GM12878 (cell line): ENCODE measurements at regions not wholly inside any gene's neighbourhood (a gene's known extent, or its start where the extent isn't known, plus 50 kb on each side); places are given as distances from the start of the nearest gene placed in this dataset.

Experiments
- ATAC-seq: fragments of 200-7000 bp; cut with Tn5 transposase; 3 replicates; pipeline ENCODE4 v1.9.1; 2020; ENCODE audit warnings: mild to moderate bottlenecking, moderate library complexity
- BruUV-seq: library from RNA; stranded (reverse); fragments of 400-500 nt; replicated peaks from 2 replicates; lab custom pipeline; 2021; lab: Mats Ljungman, UMichigan
- CTCF ChIA-PET: fragments of 300-600 bp; sonication (Branson Sonifier 250); formaldehyde crosslinking; extraction: SDS; loops from one replicate; lab custom pipeline; 2021; ENCODE audit warnings: inconsistent platforms; lab: Yijun Ruan, JAX
- POLR2A ChIA-PET: fragments of 350-600 bp; formaldehyde crosslinking; extraction: SDS; loops from one replicate; lab custom pipeline; 2021; ENCODE audit warnings: inconsistent platforms; lab: Charles Lee
- RAD21 ChIA-PET: fragments of 300-600 bp; sonication (Branson Sonifier 250); formaldehyde crosslinking; loops from one replicate; lab custom pipeline; 2023; ENCODE audit warnings: antibody characterized with exemption; ENCODE audit not compliant: unreplicated experiment; lab: Charles Lee
- SMC1A ChIA-PET: fragments of 300-600 bp; sonication (Branson Sonifier 250); formaldehyde crosslinking; loops from one replicate; lab custom pipeline; 2023; ENCODE audit not compliant: unreplicated experiment, uncharacterized antibody; lab: Charles Lee
- DNase-seq: peaks from one replicate; pipeline ENCODE4 v3.0.0-alpha.2; 2011; ENCODE audit warnings: low read depth, low spot score
- FAIRE-seq: peaks from 3 replicates; lab custom pipeline; 2011; peaks lifted over from hg19 to GRCh38; lab: Jason Lieb, UNC
- H2AFZ ChIP-seq: 2 replicates; pipeline ENCODE4 v1.6.0; 2011; ENCODE audit warnings: low read depth, low read length, control low read depth; ENCODE audit not compliant: control insufficient read depth
- H3K27ac ChIP-seq: 2 replicates; pipeline ENCODE4 v1.5.1; 2011; ENCODE audit warnings: control low read depth; ENCODE audit not compliant: control insufficient read depth, insufficient read depth
- H3K27me3 ChIP-seq, 2 experiments: replicated peaks in 1 of 2; 2 replicates each; pipeline versions ENCODE4 v1.6.0 to v1.6.1; 2011; ENCODE audit warnings: low read length in 1 of 2; ENCODE audit not compliant: control insufficient read depth in 2 of 2, insufficient read depth in 2 of 2
- H3K36me3 ChIP-seq, 2 experiments: 2 replicates each; pipeline ENCODE4 v1.5.1; 2011; ENCODE audit warnings: low read length in 1 of 2; ENCODE audit not compliant: control insufficient read depth in 2 of 2, insufficient read depth in 2 of 2
- H3K4me1 ChIP-seq: 2 replicates; pipeline ENCODE4 v1.6.1; 2011; ENCODE audit warnings: mild to moderate bottlenecking, low read length, moderate library complexity, mixed read lengths; ENCODE audit not compliant: control insufficient read depth, insufficient read depth
- H3K4me2 ChIP-seq: 2 replicates; pipeline ENCODE4 v1.6.0; 2011; ENCODE audit warnings: control low read depth; ENCODE audit not compliant: control insufficient read depth, insufficient read depth
- H3K4me3 ChIP-seq: fragments of 200-600 bp; sonication (generic); 2 replicates; pipeline ENCODE4 v1.5.1; 2016
- H3K79me2 ChIP-seq: 2 replicates; pipeline ENCODE4 v1.6.0; 2011; ENCODE audit warnings: low read length; ENCODE audit not compliant: control insufficient read depth, insufficient read depth
- H3K9ac ChIP-seq: 2 replicates; pipeline ENCODE4 v1.8.0; 2011; ENCODE audit warnings: low read length, control low read depth, mixed read lengths; ENCODE audit not compliant: control insufficient read depth, insufficient read depth
- H3K9me3 ChIP-seq: replicated peaks from 3 replicates; pipeline ENCODE4 v1.5.1; 2011; ENCODE audit warnings: mild to moderate bottlenecking, low read length; ENCODE audit not compliant: control insufficient read depth, insufficient read depth
- H4K20me1 ChIP-seq: 2 replicates; pipeline ENCODE4 v1.6.0; 2011; ENCODE audit not compliant: control insufficient read depth, insufficient read depth
- ATF3 ChIP-seq: IDR thresholded peaks from 2 replicates; pipeline ENCODE4 v1.6.1; 2011; ENCODE audit warnings: low read depth, mild to moderate bottlenecking, low read length, moderate library complexity, borderline replicate concordance; ENCODE audit errors: extremely low read depth
- EZH2 ChIP-seq: IDR thresholded peaks from 2 replicates; pipeline ENCODE4 v1.6.1; 2012; ENCODE audit warnings: low read depth, mild to moderate bottlenecking, control low read depth, inconsistent platforms, low read length, borderline replicate concordance; ENCODE audit not compliant: control insufficient read depth
- NFXL1 ChIP-seq: fragments of 450-650 bp; IDR thresholded peaks from 2 replicates; pipeline ENCODE4 v1.6.1; 2017; ENCODE audit warnings: antibody characterized with exemption, mild to moderate bottlenecking, borderline replicate concordance
- USF1 ChIP-seq: IDR thresholded peaks from 2 replicates; pipeline ENCODE4 v1.6.1; 2011; ENCODE audit warnings: borderline replicate concordance, low read depth, mild to moderate bottlenecking, moderate library complexity, mixed read lengths, low read length; ENCODE audit not compliant: insufficient read depth; ENCODE audit errors: extremely low read length
- WGBS: methylation state at CpG from one replicate; pipeline ENCODE4 v1.1.6; 2016; ENCODE audit warnings: low lambda C conversion rate; ENCODE audit not compliant: insufficient replicate concordance, insufficient coverage; ENCODE audit errors: missing lambda C conversion rate; 5-methylcytosine and 5-hydroxymethylcytosine counted together
- in situ Hi-C: fragments of 300-500 bp; cut with MboI; formaldehyde crosslinking; loops from 9 replicates; pipeline ENCODE4 v1.14.3; 2018; ENCODE audit warnings: mixed read lengths
- intact Hi-C: fragments of 100-400 bp; cut with micrococcal nuclease; formaldehyde crosslinking; loops from one replicate; pipeline ENCODE4 v1.14.2; 2022; ENCODE audit not compliant: unreplicated experiment

DNA sequence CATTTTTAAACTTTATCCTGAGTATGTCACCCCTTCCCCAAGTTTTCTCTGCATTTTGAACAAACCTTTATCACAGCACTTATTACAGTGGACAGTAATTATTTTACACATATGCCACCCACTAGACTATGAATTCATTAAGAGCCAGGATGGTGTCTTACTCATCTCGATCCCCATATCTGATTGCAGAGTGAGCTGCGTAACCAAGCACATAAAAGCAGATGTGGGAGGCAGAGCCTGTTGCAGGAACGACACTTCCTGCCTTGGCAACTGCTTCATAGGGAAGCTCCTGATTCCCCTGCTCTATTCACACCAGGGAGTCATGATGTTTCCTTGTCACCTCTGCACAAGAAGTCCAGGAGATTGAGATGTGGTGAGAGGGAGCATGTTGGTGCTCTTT, 91.1 kb downstream of the MINAR1 start (continued):
- TF ChIP-seq USF1: no peak
- TF ChIP-seq ATF3: no peak
- TF ChIP-seq, all 136 proteins: peak for 0

DNA sequence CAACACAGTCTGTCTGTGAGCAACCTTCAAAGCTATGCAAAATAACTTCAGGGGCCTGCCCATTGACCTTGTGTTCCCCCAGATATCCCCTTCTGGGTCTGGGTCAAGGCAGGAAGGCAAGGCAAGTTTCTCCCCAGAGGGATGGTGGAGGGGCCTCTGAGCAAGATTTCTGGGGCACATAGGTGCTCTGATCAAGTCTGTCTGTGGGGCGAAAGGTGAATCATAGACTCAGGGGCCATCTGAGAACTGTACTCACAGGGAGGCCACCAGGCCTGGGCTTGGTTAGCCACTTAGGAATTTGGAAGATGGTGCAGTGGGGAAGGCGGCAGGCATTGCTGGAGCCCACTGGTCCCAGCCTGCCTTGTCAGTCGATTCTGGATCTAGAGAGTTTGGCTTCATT, 92.4 kb downstream of the MINAR1 start:
- H3K79me2 ChIP-seq: no peaks in the 10 kb centered on the region
- SMC1A ChIA-PET: no interaction called here
- no TSS peak for BruUV-seq
- POLR2A ChIA-PET: no interaction called here
- no peaks in the 10 kb centered on the region for H3K4me1 ChIP-seq
- no peak overlapping the region for H3K4me2 ChIP-seq
- H3K36me3 ChIP-seq: no peaks in the 10 kb centered on the region
- no peaks in the 10 kb centered on the region for H3K9me3 ChIP-seq
- no peak overlapping the region for H3K27ac ChIP-seq
- in situ Hi-C loops: no loop called here
- no peaks in the 10 kb centered on the region; a peak in 3 of 4 replicates for H3K27me3 ChIP-seq
- RAD21 ChIA-PET: no interaction called here
- intact Hi-C loops: no loop called here
- H3K9ac ChIP-seq: no peak overlapping the region
- H2AFZ ChIP-seq: no peak overlapping the region
- no peak for TF ChIP-seq EZH2
- 17% methylated on average over 3 of the region's 3 CpGs for WGBS
- no peaks in the 10 kb centered on the region for H4K20me1 ChIP-seq
- FAIRE-seq (no peak), DNase-seq (no peak), ATAC-seq (no peak)
- no peak overlapping the region for H3K4me3 ChIP-seq
- CTCF ChIA-PET: no interaction called here

- ChIA-PET POLR2A (no interaction called here), CTCF (no interaction called here), RAD21 (interaction anchor here (0.6 kb wide), 1 partner anchor 1300 kb away, joined by 3 read pairs; no protein-coding TSS in a partner anchor), SMC1A (no interaction called here)
- in situ Hi-C loops (no loop called here), intact Hi-C loops (no loop called here)
- 29% methylated on average over 3 of the region's 3 CpGs for WGBS
- Histone ChIP-seq H3K27ac (no peak overlapping the region), H3K9me3 (no peaks in the 10 kb centered on the region), H3K9ac (no peak overlapping the region), H3K36me3 (no peaks in the 10 kb centered on the region), H3K27me3 (no peaks in the 10 kb centered on the region; a peak in 2 of 4 replicates), H3K4me1 (no peaks in the 10 kb centered on the region), H2AFZ (no peak overlapping the region), H3K79me2 (no peaks in the 10 kb centered on the region), H3K4me2 (no peak overlapping the region), H3K4me3 (no peak overlapping the region), H4K20me1 (no peaks in the 10 kb centered on the region)
- BruUV-seq: no TSS peak
- DNase-seq: no peak
- no peak for ATAC-seq
- no peak for TF ChIP-seq NFXL1
- no peak for FAIRE-seq
Measured at GRCh38 chr15:79526376-79526775, 94.2 kb downstream of the MINAR1 start.
